Mesenchymal stem cell (in vitro differentiated cells and primary cell): ENCODE measurements at regions not wholly inside any gene's neighbourhood (a gene's known extent, or its start where the extent isn't known, plus 50 kb on each side); places are given as distances from the start of the nearest gene placed in this dataset.

Experiments
- DNase-seq: peaks from one replicate; pipeline ENCODE4 v3.0.0-alpha.2; 2013
- H2AFZ ChIP-seq: one replicate; pipeline ENCODE4 v1.6.1; 2013; ENCODE audit warnings: low read depth, mild to moderate bottlenecking, control low read depth, inconsistent platforms, low read length, moderate library complexity
- H2AK5ac ChIP-seq: 2 replicates; pipeline ENCODE4 v1.6.1; 2013; ENCODE audit warnings: low read length, moderate library complexity, mild to moderate bottlenecking, inconsistent platforms; ENCODE audit not compliant: severe bottlenecking
- H2BK120ac ChIP-seq: one replicate; pipeline ENCODE4 v1.6.1; 2013; ENCODE audit warnings: low read depth, mild to moderate bottlenecking, inconsistent platforms, low read length, moderate library complexity
- H2BK12ac ChIP-seq, 2 experiments: one replicate each; pipeline ENCODE4 v1.6.1; 2013; ENCODE audit warnings: inconsistent platforms in 2 of 2, low read length in 2 of 2, mild to moderate bottlenecking in 2 of 2, moderate library complexity in 2 of 2, control low read depth in 1 of 2
- H2BK15ac ChIP-seq: one replicate; pipeline ENCODE4 v1.6.1; 2013; ENCODE audit warnings: mild to moderate bottlenecking, low read depth, inconsistent platforms; ENCODE audit not compliant: poor library complexity, severe bottlenecking
- H2BK5ac ChIP-seq: 2 replicates; pipeline ENCODE4 v1.6.1; 2013; ENCODE audit warnings: low read depth, mild to moderate bottlenecking, low read length, control low read depth, inconsistent platforms; ENCODE audit not compliant: poor library complexity, severe bottlenecking
- H3K14ac ChIP-seq, 2 experiments: one replicate each; pipeline ENCODE4 v1.6.1; 2013; ENCODE audit warnings: inconsistent platforms in 2 of 2, low read length in 2 of 2, control low read depth in 1 of 2, mild to moderate bottlenecking in 1 of 2, moderate library complexity in 1 of 2
- H3K18ac ChIP-seq, 2 experiments: one replicate each; pipeline ENCODE4 v1.6.1; 2013; ENCODE audit warnings: inconsistent platforms in 2 of 2, low read length in 2 of 2, control low read depth in 1 of 2, low read depth in 1 of 2, mild to moderate bottlenecking in 1 of 2
- H3K23ac ChIP-seq, 2 experiments: one replicate each; pipeline ENCODE4 v1.6.1; 2013; ENCODE audit warnings: inconsistent platforms in 2 of 2, low read length in 2 of 2, mild to moderate bottlenecking in 2 of 2, moderate library complexity in 2 of 2, control low read depth in 1 of 2
- H3K27ac ChIP-seq: 2 replicates; pipeline ENCODE4 v1.5.1; 2013; ENCODE audit warnings: mild to moderate bottlenecking, moderate library complexity, low read length, control low read depth, inconsistent platforms; ENCODE audit not compliant: poor library complexity, severe bottlenecking
- H3K27me3 ChIP-seq, 2 experiments: 2 replicates each; pipeline versions ENCODE4 v1.6.1 to v1.7.0; 2013; ENCODE audit warnings: low read length in 2 of 2, mild to moderate bottlenecking in 2 of 2, moderate library complexity in 2 of 2, control low read depth in 1 of 2, inconsistent platforms in 1 of 2; ENCODE audit not compliant: control insufficient read depth in 1 of 2, insufficient read depth in 1 of 2
- H3K36me3 ChIP-seq, 2 experiments: 2 replicates each; pipeline versions ENCODE4 v1.6.1 to v1.7.0; 2013; ENCODE audit warnings: low read length in 2 of 2, control low read depth in 1 of 2, inconsistent platforms in 1 of 2, low read depth in 1 of 2, mild to moderate bottlenecking in 1 of 2; ENCODE audit not compliant: insufficient read depth in 2 of 2, control insufficient read depth in 1 of 2
- H3K4ac ChIP-seq, 2 experiments: one replicate each; pipeline ENCODE4 v1.6.1; 2013; ENCODE audit warnings: inconsistent platforms in 2 of 2, low read length in 2 of 2, mild to moderate bottlenecking in 2 of 2, moderate library complexity in 2 of 2, control low read depth in 1 of 2, low read depth in 1 of 2
- H3K4me1 ChIP-seq: 2 replicates; pipeline ENCODE4 v1.6.1; 2013; ENCODE audit warnings: low read depth, low read length, control low read depth; ENCODE audit not compliant: control insufficient read depth, insufficient read depth
- H3K4me2 ChIP-seq: 2 replicates; pipeline ENCODE4 v1.6.1; 2013; ENCODE audit warnings: low read length, mild to moderate bottlenecking, inconsistent platforms; ENCODE audit not compliant: poor library complexity, severe bottlenecking
- H3K4me3 ChIP-seq, 2 experiments: 2 replicates each; pipeline versions ENCODE4 v1.5.1 to v1.7.0; 2013; ENCODE audit warnings: low read length in 2 of 2, mild to moderate bottlenecking in 2 of 2, control low read depth in 1 of 2, low read depth in 1 of 2; ENCODE audit not compliant: insufficient read depth in 1 of 2
- H3K79me1 ChIP-seq: replicated peaks from 2 replicates; pipeline ENCODE4 v1.6.1; 2013; ENCODE audit warnings: mild to moderate bottlenecking, control low read depth, low read length, inconsistent platforms; ENCODE audit not compliant: poor library complexity, severe bottlenecking
- H3K9ac ChIP-seq: 2 replicates; pipeline ENCODE4 v1.7.0; 2013; ENCODE audit warnings: mild to moderate bottlenecking, low read length, moderate library complexity
- H3K9me3 ChIP-seq: 2 replicates; pipeline ENCODE4 v1.7.0; 2013; ENCODE audit warnings: mild to moderate bottlenecking, low read length; ENCODE audit not compliant: control insufficient read depth
- H4K8ac ChIP-seq: one replicate; pipeline ENCODE4 v1.6.1; 2013; ENCODE audit warnings: inconsistent platforms, mild to moderate bottlenecking, low read length, moderate library complexity
- H4K91ac ChIP-seq: one replicate; pipeline ENCODE4 v1.6.1; 2013; ENCODE audit warnings: mild to moderate bottlenecking, low read length, inconsistent platforms
- WGBS: methylation state at CpG from one replicate; pipeline ENCODE4 v1.1.7; 2013; ENCODE audit warnings: mixed read lengths; 5-methylcytosine and 5-hydroxymethylcytosine counted together

DNA sequence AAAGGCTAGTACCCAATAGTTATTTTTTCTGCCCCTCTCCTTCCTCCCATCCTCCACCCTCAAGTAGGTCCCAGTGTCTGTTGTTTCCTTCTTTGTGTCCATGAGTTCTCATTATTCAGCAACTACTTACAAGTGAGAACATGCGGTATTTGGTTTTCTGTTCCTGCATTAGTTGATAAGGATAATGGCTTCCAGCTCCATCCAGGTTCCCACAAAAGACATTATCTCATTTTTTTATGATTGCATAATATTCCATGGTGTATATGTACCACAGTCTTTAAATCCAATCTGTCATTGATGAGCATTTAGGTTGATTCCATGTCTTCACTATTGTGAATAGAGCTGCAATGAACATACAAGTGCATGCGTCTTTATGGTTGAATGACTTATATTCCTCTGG, 128.3 kb upstream of the ANKRD55 start:
- Histone ChIP-seq H3K4ac (no peak overlapping the region), H3K36me3 (no peaks in the 10 kb centered on the region), H2BK15ac (no peak overlapping the region), H2BK5ac (no peak overlapping the region), H2BK12ac (no peak overlapping the region), H3K27ac (peak overlapping the region; percentile 48), H2BK120ac (no peak overlapping the region), H3K4me1 (peaks cover 5% of the 10 kb centered on the region), H3K4me2 (no peak overlapping the region), H2AFZ (no peak overlapping the region), H4K91ac (no peak overlapping the region), H3K18ac (no peak overlapping the region), H2AK5ac (no peak overlapping the region), H3K14ac (no peak overlapping the region), H3K4me3 (no peak overlapping the region), H3K79me1 (no peaks in the 10 kb centered on the region), H4K8ac (no peak overlapping the region), H3K9me3 (no peaks in the 10 kb centered on the region), H3K9ac (no peak overlapping the region), H3K27me3 (no peaks in the 10 kb centered on the region), H3K23ac (no peak overlapping the region)
- WGBS: 100% methylated on average over 1 of the region's 2 CpGs
- DNase-seq: no peak

DNA sequence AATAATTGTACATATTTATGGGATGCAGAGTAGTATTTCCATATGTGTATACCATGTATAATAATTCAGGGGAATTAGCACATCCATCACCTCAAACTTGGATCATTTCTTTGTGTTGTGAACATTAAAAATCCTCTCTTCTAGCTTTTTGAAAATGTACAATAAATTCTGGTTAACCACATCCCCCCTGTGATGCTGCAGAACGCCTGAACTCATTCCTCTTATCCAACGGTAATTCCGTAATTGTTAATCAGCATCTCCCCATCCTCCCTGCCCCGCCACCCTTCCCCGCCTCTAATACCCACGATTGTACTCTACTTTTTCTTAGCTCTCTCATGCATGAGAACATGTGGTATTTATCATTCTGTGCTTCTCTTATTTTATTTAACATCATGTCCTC, 127.7 kb upstream of the ANKRD55 start:
- H3K14ac ChIP-seq: no peak overlapping the region
- H3K9me3 ChIP-seq: no peaks in the 10 kb centered on the region
- H2AFZ ChIP-seq: no peak overlapping the region
- H3K27ac ChIP-seq: no peak overlapping the region
- H4K91ac ChIP-seq: no peak overlapping the region
- WGBS: 83% methylated on average over 6 of the region's 6 CpGs
- H2BK15ac ChIP-seq: no peak overlapping the region
- no peak overlapping the region for H3K4ac ChIP-seq
- no peak overlapping the region for H3K4me2 ChIP-seq
- no peak overlapping the region for H2BK12ac ChIP-seq
- no peak overlapping the region for H3K9ac ChIP-seq
- no peak overlapping the region for H4K8ac ChIP-seq
- H3K36me3 ChIP-seq: no peaks in the 10 kb centered on the region
- H3K4me3 ChIP-seq: no peak overlapping the region
- no peak overlapping the region for H2BK5ac ChIP-seq
- H2BK120ac ChIP-seq: no peak overlapping the region
- no peak overlapping the region for H3K18ac ChIP-seq
- H3K4me1 ChIP-seq: peaks cover 5% of the 10 kb centered on the region
- H3K23ac ChIP-seq: no peak overlapping the region
- DNase-seq: no peak
- H3K79me1 ChIP-seq: no peaks in the 10 kb centered on the region
- no peaks in the 10 kb centered on the region for H3K27me3 ChIP-seq
- H2AK5ac ChIP-seq: no peak overlapping the region

DNA sequence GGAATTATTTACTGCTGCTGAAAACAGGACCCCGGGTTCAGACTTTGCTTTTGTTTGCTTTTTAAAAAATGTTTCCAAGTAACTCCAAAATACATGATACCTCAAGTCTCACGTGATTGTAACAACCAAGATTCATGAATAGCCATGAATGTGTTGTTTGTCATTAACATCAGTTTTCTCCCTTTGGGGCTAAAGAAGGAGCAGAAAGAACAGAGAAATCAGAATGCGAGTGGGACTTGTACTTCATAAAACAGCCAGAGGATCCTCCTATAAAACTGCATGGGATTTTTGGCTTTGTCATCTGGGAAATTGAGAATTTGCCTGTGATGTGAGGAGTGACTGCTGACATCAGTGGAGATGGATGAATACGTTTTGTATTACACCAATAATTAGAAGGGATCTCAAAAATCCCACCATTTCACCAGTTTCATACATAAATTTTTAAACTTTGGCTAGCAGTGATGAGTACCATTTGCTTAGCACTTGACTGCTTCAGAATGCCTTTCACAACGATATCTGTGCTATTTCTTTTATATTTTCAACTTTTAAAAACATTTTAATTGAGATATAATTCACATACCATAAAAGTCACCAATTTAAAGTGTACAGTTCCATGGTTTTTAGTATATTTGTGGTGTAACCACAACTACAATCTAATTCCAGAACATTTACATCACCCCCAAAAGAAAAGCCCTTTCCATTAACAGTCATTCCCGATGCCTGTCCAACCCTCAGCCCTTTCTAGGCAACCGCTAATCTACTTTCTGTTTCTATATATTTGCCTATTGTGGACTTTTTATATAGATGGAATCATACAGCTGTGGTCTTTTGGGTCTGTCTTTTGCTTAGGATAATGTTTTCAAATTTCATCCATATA, 126.9 kb upstream of the ANKRD55 start:
- no peak overlapping the region for H3K9ac ChIP-seq
- H3K9me3 ChIP-seq: no peaks in the 10 kb centered on the region

DNA sequence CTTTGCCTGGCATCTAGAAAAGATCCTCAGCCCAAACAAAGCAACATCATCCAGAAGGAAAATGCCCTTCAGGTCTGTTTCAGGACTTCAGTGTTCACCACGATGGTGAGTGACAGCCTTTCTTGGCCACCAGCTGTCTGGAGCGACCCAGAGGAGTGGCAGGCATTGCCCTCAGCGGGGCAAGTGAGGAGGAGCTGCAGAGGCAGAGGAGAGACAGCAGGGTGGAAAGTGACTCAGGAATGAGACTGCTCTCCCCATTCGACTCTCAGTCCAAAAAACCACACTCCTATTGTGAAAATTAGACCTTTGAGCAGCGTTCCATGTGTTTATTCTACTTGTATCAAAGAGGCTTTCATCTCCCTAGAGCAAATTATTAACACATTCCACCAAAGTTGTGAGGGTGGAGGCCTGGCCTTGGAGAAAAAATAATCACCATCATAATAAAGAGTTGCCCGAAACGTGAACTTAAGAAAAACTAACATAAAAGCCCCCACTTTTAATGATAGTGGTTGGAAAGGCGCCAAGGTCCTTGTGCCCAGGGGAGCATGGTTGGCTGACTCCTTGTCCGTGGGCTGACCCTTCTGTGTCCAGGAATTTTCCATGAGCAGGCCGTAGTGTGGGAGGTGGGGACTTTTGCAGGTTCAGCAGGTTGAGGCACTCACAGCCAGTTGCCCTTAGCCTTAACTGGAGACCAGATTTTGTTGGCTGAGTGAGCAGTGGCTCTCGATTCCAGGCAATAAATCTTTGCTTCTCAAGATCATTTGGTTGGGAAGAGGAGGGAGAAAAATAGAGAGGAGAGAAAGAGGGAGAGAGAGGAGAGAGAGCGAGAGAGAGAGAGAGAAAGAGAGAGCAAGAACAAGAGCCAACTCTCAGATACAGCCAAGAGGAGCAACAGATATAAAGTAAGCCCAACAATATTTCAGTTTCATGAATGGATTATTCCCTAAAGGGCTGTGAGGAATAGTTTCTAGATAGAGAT, 125.9 kb upstream of the ANKRD55 start:
- no peak overlapping the region for H2BK120ac ChIP-seq
- H2AK5ac ChIP-seq: peak overlapping the region; percentile 84
- no peak overlapping the region for H3K23ac ChIP-seq
- H2BK5ac ChIP-seq: peak overlapping the region; percentile 25
- no peaks in the 10 kb centered on the region for H3K9me3 ChIP-seq
- H3K9ac ChIP-seq: no peak overlapping the region
- peak overlapping the region; percentile 81 for H3K27ac ChIP-seq
- no peak overlapping the region for H3K14ac ChIP-seq
- peak overlapping the region in 1 of 2 experiments; percentile 61 for H3K18ac ChIP-seq
- H4K8ac ChIP-seq: no peak overlapping the region
- peak overlapping the region in 1 of 2 experiments; percentile 74 for H2BK12ac ChIP-seq
- peak overlapping the region in 1 of 2 experiments; percentile 55 for H3K4me3 ChIP-seq
- no peak overlapping the region for H2AFZ ChIP-seq
- no peak overlapping the region for H3K4ac ChIP-seq
- 78% methylated on average over 7 of the region's 12 CpGs for WGBS
- H3K36me3 ChIP-seq: no peaks in the 10 kb centered on the region
- no peaks in the 10 kb centered on the region for H3K27me3 ChIP-seq
- no peak overlapping the region for H3K4me2 ChIP-seq
- H2BK15ac ChIP-seq: no peak overlapping the region
- H3K4me1 ChIP-seq: peaks cover 5% of the 10 kb centered on the region
- no peak for DNase-seq
- no peak overlapping the region for H4K91ac ChIP-seq
- no peaks in the 10 kb centered on the region for H3K79me1 ChIP-seq

More for the DNA sequence above, 126.9 kb upstream of the ANKRD55 start:
- Histone ChIP-seq H3K18ac (no peak overlapping the region), H4K8ac (no peak overlapping the region), H2BK12ac (no peak overlapping the region), H2BK5ac (no peak overlapping the region), H3K36me3 (no peaks in the 10 kb centered on the region), H3K4me3 (no peak overlapping the region), H3K27me3 (no peaks in the 10 kb centered on the region), H2AFZ (no peak overlapping the region), H2BK15ac (no peak overlapping the region), H3K79me1 (no peaks in the 10 kb centered on the region), H4K91ac (no peak overlapping the region), H3K4me1 (peaks cover 5% of the 10 kb centered on the region), H2BK120ac (no peak overlapping the region), H3K4me2 (no peak overlapping the region), H3K4ac (no peak overlapping the region), H3K23ac (no peak overlapping the region), H2AK5ac (peak overlapping the region; percentile 50), H3K14ac (no peak overlapping the region), H3K27ac (peak overlapping the region; percentile 81)
- WGBS: 94% methylated on average over 3 of the region's 7 CpGs
- DNase-seq: no peak
